HEK293T (cell line): ENCODE measurements at regions not wholly inside any gene's neighbourhood (a gene's known extent, or its start where the extent isn't known, plus 50 kb on each side); places are given as distances from the start of the nearest gene placed in this dataset.

Source experiments
- ELF4 ChIP-seq: fragments of 450-650 bp; IDR thresholded peaks from 2 replicates; pipeline ENCODE4 v1.6.1; 2017; ENCODE audit warnings: antibody characterized with exemption
- FOXA1 ChIP-seq: fragments of 450-650 bp; IDR thresholded peaks from 2 replicates; pipeline ENCODE4 v1.6.1; 2016; ENCODE audit warnings: mild to moderate bottlenecking
- FOXK2 ChIP-seq: fragments of 450-650 bp; IDR thresholded peaks from 2 replicates; pipeline ENCODE4 v1.6.1; 2016; ENCODE audit warnings: mild to moderate bottlenecking
- FOXM1 ChIP-seq: fragments of 450-650 bp; IDR thresholded peaks from 2 replicates; pipeline ENCODE4 v1.6.1; 2017; ENCODE audit warnings: mild to moderate bottlenecking, borderline replicate concordance
- L3MBTL2 ChIP-seq: fragments of 450-650 bp; conservative IDR thresholded peaks from 2 replicates; pipeline ENCODE4 v1.6.1; 2016; ENCODE audit warnings: mild to moderate bottlenecking
- LEF1 ChIP-seq: fragments of 450-650 bp; IDR thresholded peaks from 2 replicates; pipeline ENCODE4 v1.6.1; 2017; ENCODE audit warnings: mild to moderate bottlenecking, borderline replicate concordance

DNA sequence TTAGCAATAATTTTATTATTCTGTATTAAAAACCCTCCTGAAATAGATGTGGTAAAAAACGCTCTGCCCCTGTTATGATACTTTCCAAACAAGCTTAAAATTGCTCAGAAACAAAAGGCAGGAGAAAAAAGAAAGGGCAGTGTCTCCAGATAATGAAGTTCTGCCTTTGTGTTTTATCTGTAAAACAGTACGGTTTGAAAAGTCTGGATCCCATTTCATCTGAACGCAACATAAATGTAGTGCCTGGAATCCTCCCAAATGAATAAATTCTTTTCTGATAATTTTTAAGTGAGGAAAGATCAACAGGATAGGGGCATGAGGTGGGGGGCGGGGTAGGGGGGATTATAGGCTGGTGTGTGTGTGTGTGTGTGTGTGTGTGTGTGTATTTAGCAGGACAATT lies 87.5 kb upstream of the SOX9 start:
- TF ChIP-seq ELF4 (no peak), FOXA1 (no peak), FOXM1 (no peak), FOXK2 (no peak), L3MBTL2 (no peak), LEF1 (no peak)
